NOMO-1 treated with DMSO at 0.1 percent for 48 hours (cell line): ENCODE measurements at regions not wholly inside any gene's neighbourhood (a gene's known extent, or its start where the extent isn't known, plus 50 kb on each side); places are given as distances from the start of the nearest gene placed in this dataset.
"Not testable (repeated sequence)": the region's sequence is repeated elsewhere in the genome, so short reads cannot be mapped to it uniquely, and the experiment has no call there.

Experiments
- DNase-seq: peaks from one replicate; lab custom pipeline; 2025; ENCODE audit not compliant: unreplicated experiment; lab: John Stamatoyannopoulos, UW

GRCh38 chr20:53727239-53727638, 133.6 kb upstream of the ZNF217 start:
- DNase-seq = not testable (repeated sequence)

- no peak for DNase-seq
These were observed 131.9 kb upstream of the ZNF217 start for GRCh38 chr20:53725575-53725970.

- DNase-seq = no peak
These were observed 130.0 kb upstream of the ZNF217 start for GRCh38 chr20:53723621-53724020.

- DNase-seq = no peak
These were observed 129.4 kb upstream of the ZNF217 start for GRCh38 chr20:53723045-53723444.

GRCh38 chr20:53722515-53723036, 128.9 kb upstream of the ZNF217 start:
- DNase-seq = no peak

- DNase-seq = not testable (repeated sequence)
These were observed 127.9 kb upstream of the ZNF217 start for GRCh38 chr20:53721445-53721963.

- DNase-seq = not testable (repeated sequence)
These were observed 125.6 kb upstream of the ZNF217 start for GRCh38 chr20:53719171-53719803.

GRCh38 chr20:53718142-53719021, 124.7 kb upstream of the ZNF217 start:
- DNase-seq = peak; percentile 48

- DNase-seq = peak; percentile 82
These were observed 122.8 kb upstream of the ZNF217 start for GRCh38 chr20:53716395-53716794.

- no peak for DNase-seq
These were observed 120.9 kb upstream of the ZNF217 start for GRCh38 chr20:53714524-53714923.

GRCh38 chr20:53713328-53714056, 119.9 kb upstream of the ZNF217 start:
- DNase-seq = no peak

GRCh38 chr20:53712212-53712977, 118.8 kb upstream of the ZNF217 start:
- DNase-seq = no peak

GRCh38 chr20:53711333-53712211, 117.9 kb upstream of the ZNF217 start:
- no peak for DNase-seq

- peak; percentile 65 for DNase-seq
These were observed 114.7 kb upstream of the ZNF217 start for GRCh38 chr20:53708129-53708968.

- peak; percentile 71 for DNase-seq
These were observed 113.9 kb upstream of the ZNF217 start for GRCh38 chr20:53707371-53708055.

- peak; percentile 57 for DNase-seq
These were observed 113.1 kb upstream of the ZNF217 start for GRCh38 chr20:53706466-53707370.

GRCh38 chr20:53706008-53706465, 112.4 kb upstream of the ZNF217 start:
- no peak for DNase-seq
